Naive B cell (primary cell): ENCODE measurements at regions not wholly inside any gene's neighbourhood (a gene's known extent, or its start where the extent isn't known, plus 50 kb on each side); places are given as distances from the start of the nearest gene placed in this dataset.

Experiments
- ATAC-seq, 2 donors: fragments of 150-1000 bp; cut with Tn5 transposase; 2 replicates each; pipeline ENCODE4 v1.10.0; 2021; ENCODE audit warnings: low read depth in 2 of 2, mild to moderate bottlenecking in 2 of 2, moderate library complexity in 2 of 2
- DNase-seq: peaks from one replicate; pipeline ENCODE4 v3.0.0; 2022
- H3K27ac Mint-ChIP-seq, 6 donors: one replicate each; pipeline ENCODE4 v1.8.0; 2020 to 2022; ENCODE audit warnings: mild to moderate bottlenecking in 6 of 6, mixed read lengths in 6 of 6, moderate library complexity in 5 of 6, inconsistent platforms in 2 of 6
- H3K27me3 Mint-ChIP-seq, 3 donors: one replicate each; pipeline ENCODE4 v1.8.0; 2021 to 2022; ENCODE audit warnings: mixed read lengths in 3 of 3, mild to moderate bottlenecking in 1 of 3
- H3K36me3 Mint-ChIP-seq, 2 donors: one replicate each; pipeline ENCODE4 v1.8.0; 2020 to 2022; ENCODE audit warnings: mixed read lengths in 2 of 2, inconsistent platforms in 1 of 2, mild to moderate bottlenecking in 1 of 2
- H3K4me1 Mint-ChIP-seq, 3 donors: one replicate each; pipeline ENCODE4 v1.8.0; 2020 to 2022; ENCODE audit warnings: mixed read lengths in 3 of 3, inconsistent platforms in 1 of 3, mild to moderate bottlenecking in 1 of 3, moderate library complexity in 1 of 3
- H3K4me3 Mint-ChIP-seq, 8 donors: one replicate each; pipeline ENCODE4 v1.8.0; 2020 to 2022; ENCODE audit warnings: mild to moderate bottlenecking in 8 of 8, mixed read lengths in 8 of 8, moderate library complexity in 8 of 8, inconsistent platforms in 2 of 8
- H3K9me3 Mint-ChIP-seq, 7 donors: one replicate each; pipeline ENCODE4 v1.8.0; 2020 to 2022; ENCODE audit warnings: mixed read lengths in 7 of 7, mild to moderate bottlenecking in 5 of 7, inconsistent platforms in 2 of 7, moderate library complexity in 1 of 7

DNA sequence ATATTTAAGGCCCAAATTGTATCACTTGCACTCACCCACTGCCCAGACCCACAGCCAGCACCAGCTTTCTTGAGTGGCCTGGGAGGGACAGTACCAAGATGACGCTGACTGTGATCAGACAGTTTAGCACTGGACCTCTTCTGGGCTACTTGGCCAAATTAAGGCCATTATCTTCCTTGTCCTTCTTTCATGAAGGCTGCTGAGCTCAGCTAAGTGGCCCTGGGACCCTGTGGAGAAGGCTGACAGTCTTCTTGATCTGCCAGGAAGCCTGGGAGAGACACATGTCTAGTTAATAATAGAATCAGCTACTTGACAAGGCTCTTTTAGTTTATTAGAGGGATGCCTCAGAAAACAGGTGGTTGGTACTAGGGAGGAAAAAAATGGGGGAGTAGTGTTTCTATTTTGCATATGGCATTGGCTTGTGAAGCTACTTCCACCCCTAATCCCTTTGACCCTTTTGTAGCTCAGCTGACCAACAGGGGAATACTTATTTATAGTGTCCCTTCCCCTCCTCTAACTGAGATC lies 127.9 kb upstream of the NTM start:
- no peak overlapping the region for H3K27ac Mint-ChIP-seq
- H3K4me1 Mint-ChIP-seq, result no peaks in the 10 kb centered on the region
- no peaks in the 10 kb centered on the region for H3K36me3 Mint-ChIP-seq
- peaks cover 0 to 7% (median 4%) of the 10 kb centered on the region in 7 donors for H3K9me3 Mint-ChIP-seq
- H3K27me3 Mint-ChIP-seq, result peaks cover 16 to 33% (median 17%) of the 10 kb centered on the region in 3 donors
- no peak for DNase-seq
- H3K4me3 Mint-ChIP-seq, result no peak overlapping the region
- ATAC-seq, result no peak

DNA sequence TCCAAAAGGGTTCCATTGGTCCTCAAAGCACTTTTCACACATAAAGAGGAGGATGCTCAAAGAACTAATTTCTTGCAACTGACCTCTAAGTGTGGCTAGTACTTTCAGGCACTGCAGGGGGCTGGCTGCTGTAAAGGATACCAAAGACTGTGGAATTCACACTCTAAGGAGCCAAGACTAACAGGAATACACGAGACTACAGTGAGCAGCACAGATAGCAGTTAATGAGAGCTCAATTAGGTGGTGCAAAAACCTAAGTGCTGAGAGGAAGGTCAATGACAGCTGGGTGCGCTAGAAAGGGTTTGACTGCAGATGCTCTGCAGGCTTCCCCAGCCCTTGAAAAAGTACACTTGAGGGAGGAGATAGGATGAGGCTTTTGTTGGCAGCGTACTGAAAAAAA lies 124.3 kb upstream of the NTM start:
- Mint-ChIP-seq H3K27me3 (peaks cover 16 to 33% (median 17%) of the 10 kb centered on the region in 3 donors), H3K4me3 (no peak overlapping the region), H3K9me3 (peaks cover 0 to 5% (median 2%) of the 10 kb centered on the region in 7 donors), H3K4me1 (no peaks in the 10 kb centered on the region), H3K36me3 (no peaks in the 10 kb centered on the region), H3K27ac (no peak overlapping the region)
- no peak for ATAC-seq
- DNase-seq, result no peak

DNA sequence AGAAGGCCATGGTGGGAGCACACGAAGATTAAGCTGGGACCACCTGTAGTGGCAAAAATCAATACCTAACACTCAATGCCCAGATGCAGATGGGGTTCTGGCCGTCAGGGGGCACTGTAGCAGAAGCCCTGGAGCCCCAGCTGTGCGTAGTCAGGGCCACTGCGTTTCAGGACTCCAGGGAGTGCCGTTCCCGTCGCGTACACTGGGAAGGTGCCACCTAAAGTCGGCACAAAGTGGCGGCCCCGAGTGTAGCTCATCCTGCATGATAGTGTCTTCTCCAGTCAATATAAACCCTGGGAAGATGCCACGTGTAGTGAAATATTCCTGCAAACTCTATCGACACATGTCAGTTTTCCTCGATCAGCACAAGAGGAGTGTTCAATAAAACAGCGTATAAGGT lies 123.8 kb upstream of the NTM start:
- no peak overlapping the region for H3K27ac Mint-ChIP-seq
- H3K36me3 Mint-ChIP-seq, result no peaks in the 10 kb centered on the region
- no peak for DNase-seq
- H3K4me3 Mint-ChIP-seq, result no peak overlapping the region
- ATAC-seq, result no peak
- H3K9me3 Mint-ChIP-seq, result peaks cover 0 to 5% (median 2%) of the 10 kb centered on the region in 7 donors
- H3K27me3 Mint-ChIP-seq, result peaks cover 16 to 33% (median 16%) of the 10 kb centered on the region in 3 donors
- H3K4me1 Mint-ChIP-seq, result no peaks in the 10 kb centered on the region

DNA sequence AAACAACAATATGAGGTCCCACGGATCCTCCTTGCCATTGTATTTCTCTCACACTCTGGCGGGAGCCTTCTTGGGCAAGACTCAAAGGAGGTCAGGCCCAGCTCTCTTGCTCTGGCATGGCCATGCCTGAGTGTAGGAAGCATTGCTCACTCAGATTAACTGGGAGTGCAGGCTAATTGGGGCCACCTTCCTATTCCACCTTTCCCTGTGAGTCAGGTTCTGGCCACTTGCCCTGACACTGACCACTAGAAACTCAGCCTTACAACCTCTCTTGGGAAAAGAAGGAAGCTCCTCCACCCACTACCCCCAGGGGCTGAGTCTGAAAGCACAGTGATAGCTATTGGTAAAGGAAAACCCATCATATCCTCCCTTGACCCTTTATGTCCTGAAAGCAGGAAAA lies 121.8 kb upstream of the NTM start:
- Mint-ChIP-seq H3K27ac (no peak overlapping the region), H3K36me3 (no peaks in the 10 kb centered on the region), H3K27me3 (peaks cover 14 to 30% (median 16%) of the 10 kb centered on the region in 3 donors), H3K4me3 (no peak overlapping the region), H3K4me1 (no peaks in the 10 kb centered on the region), H3K9me3 (peaks cover 0 to 4% (median 0%) of the 10 kb centered on the region in 7 donors)
- ATAC-seq (no peak), DNase-seq (no peak)

DNA sequence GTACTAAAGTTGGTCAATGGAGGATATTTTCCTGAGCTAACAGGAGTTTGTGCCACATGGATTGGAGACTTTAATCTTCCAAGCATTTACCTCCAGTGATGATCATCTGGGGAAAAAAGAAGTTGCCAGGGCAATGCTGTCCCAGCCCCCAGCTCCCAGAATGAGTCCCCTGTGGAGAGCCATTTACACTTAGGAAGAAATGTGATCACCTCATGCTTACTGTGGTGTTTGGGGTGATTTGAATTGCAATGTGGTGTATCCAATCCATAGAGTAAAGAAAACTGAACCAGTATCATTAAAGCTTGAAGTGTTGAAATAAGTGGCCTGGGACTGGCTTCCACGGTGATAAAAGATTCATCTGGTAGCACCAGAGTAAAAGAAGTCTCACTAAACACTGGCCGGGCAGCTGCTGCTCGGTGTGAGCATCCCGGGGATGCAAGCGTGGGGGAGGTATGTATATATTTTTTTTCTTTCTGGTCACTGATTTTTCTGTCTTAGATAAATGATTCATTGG lies 117.2 kb upstream of the NTM start:
- no peak for ATAC-seq

DNA sequence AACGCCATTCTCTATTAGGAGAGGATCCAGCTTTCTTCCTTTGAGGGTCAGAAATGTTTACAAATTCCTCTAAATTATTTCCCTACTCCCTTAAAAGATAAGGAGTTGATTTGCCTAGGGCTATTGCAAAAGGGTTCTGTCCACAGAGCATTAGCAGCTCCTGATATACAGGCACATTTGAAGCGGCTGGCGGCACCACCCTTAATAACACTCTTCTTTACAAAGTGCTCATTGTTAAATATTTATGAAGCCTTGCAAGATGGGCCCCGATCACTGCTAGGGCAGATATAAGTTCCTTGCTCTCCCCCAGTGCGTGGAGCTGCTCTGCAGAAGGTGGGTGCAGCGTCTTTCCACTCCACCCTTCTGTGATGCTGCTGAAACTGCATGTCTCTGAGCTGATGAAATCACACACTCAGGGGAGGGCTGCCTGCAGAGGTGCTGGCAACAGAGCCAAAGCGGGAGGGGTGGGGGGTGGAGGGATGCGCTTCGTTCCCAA lies 116.7 kb upstream of the NTM start:
- ATAC-seq, result no peak
- Mint-ChIP-seq H3K27me3 (peaks cover 0 to 6% (median 3%) of the 10 kb centered on the region in 3 donors), H3K4me3 (no peak overlapping the region)

More for the DNA sequence above, 117.2 kb upstream of the NTM start:
- H3K4me3 Mint-ChIP-seq, result no peak overlapping the region
- H3K4me1 Mint-ChIP-seq, result no peaks in the 10 kb centered on the region
- no peaks in the 10 kb centered on the region for H3K36me3 Mint-ChIP-seq
- peaks cover 0 to 6% (median 3%) of the 10 kb centered on the region in 3 donors for H3K27me3 Mint-ChIP-seq
- no peak overlapping the region for H3K27ac Mint-ChIP-seq
- peaks cover 0 to 13% (median 0%) of the 10 kb centered on the region in 7 donors for H3K9me3 Mint-ChIP-seq
- no peak for DNase-seq

DNA sequence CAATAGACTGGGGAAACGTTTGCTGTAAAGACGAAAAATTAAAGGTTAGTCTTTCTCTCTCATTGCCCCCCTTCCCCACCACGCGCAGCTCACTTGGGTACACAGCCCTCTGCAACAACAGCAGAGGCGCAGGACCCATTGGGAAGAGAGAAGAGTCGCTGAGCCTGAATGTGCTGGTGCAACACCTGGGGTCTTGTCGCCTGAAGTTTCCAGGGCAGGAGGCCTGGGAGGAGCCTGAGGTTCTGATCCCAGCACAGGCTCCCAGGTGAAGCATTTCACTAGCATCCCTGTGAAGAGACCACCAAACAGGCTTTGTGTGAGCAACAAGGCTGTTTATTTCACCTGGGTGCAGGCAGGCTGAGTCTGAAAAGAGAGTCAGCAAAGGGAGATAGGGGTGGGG lies 116.2 kb upstream of the NTM start:
- no peaks in the 10 kb centered on the region for H3K4me1 Mint-ChIP-seq
- peaks cover 0 to 6% (median 3%) of the 10 kb centered on the region in 3 donors for H3K27me3 Mint-ChIP-seq
- DNase-seq, result no peak
- peaks cover 0 to 14% (median 0%) of the 10 kb centered on the region in 7 donors for H3K9me3 Mint-ChIP-seq
- no peak overlapping the region for H3K4me3 Mint-ChIP-seq
- no peak for ATAC-seq
- H3K36me3 Mint-ChIP-seq, result no peaks in the 10 kb centered on the region
- H3K27ac Mint-ChIP-seq, result no peak overlapping the region

More for the DNA sequence above, 116.7 kb upstream of the NTM start:
- Mint-ChIP-seq H3K9me3 (peaks cover 0 to 14% (median 0%) of the 10 kb centered on the region in 7 donors), H3K27ac (no peak overlapping the region), H3K4me1 (no peaks in the 10 kb centered on the region), H3K36me3 (no peaks in the 10 kb centered on the region)
- DNase-seq, result no peak

DNA sequence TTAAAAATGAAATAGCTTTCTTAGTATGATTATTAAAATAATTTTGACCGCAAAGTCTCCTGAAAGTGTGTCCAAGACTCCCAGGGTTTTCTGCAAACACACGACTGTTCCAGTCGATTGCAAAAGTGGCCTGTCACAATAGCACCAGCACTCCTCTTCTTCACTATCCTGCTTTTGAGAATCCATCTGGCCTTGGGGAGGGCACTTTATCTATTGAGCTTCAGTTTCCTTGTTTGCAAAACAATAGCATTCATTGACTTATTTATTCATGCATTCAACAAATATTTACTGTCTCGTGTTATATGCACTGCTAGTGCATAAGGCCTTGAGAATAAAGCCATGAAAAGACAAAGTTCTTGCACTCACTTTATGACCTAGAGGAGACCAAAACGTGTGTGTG lies 96.2 kb upstream of the NTM start:
- H3K4me1 Mint-ChIP-seq, result no peaks in the 10 kb centered on the region
- H3K9me3 Mint-ChIP-seq, result peaks cover 7 to 35% (median 14%) of the 10 kb centered on the region in 7 donors
- H3K36me3 Mint-ChIP-seq, result peaks cover 0 to 12% of the 10 kb centered on the region in 2 donors
- ATAC-seq (no peak), DNase-seq (no peak)
- H3K4me3 Mint-ChIP-seq, result no peak overlapping the region
- no peak overlapping the region for H3K27ac Mint-ChIP-seq
- no peaks in the 10 kb centered on the region for H3K27me3 Mint-ChIP-seq

DNA sequence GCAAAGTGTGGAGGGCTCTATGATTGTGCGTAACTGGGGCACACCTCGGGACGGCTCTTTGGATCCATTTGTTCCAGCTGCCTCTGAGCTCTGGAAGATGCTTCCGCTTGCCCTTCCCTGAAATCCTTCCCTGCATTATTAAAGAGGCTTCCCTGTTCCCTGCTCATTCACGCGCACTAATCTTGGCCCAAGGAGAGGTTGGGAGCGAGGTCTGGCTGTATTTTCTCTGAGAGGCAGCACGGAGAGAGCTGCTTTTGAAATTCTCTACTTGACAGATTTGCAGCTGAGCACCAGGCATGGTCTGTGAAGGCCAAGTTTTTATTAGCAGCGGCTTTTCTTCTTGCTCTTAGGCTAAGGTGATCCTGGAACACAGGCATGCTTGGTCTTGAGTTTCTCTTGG lies 94.8 kb upstream of the NTM start:
- ATAC-seq, result no peak
- H3K27me3 Mint-ChIP-seq, result no peaks in the 10 kb centered on the region
- no peaks in the 10 kb centered on the region for H3K4me1 Mint-ChIP-seq
- peaks cover 5 to 28% (median 9%) of the 10 kb centered on the region in 7 donors for H3K9me3 Mint-ChIP-seq
- H3K36me3 Mint-ChIP-seq, result peaks cover 0 to 12% of the 10 kb centered on the region in 2 donors
- no peak overlapping the region for H3K4me3 Mint-ChIP-seq
- no peak for DNase-seq
- no peak overlapping the region for H3K27ac Mint-ChIP-seq

DNA sequence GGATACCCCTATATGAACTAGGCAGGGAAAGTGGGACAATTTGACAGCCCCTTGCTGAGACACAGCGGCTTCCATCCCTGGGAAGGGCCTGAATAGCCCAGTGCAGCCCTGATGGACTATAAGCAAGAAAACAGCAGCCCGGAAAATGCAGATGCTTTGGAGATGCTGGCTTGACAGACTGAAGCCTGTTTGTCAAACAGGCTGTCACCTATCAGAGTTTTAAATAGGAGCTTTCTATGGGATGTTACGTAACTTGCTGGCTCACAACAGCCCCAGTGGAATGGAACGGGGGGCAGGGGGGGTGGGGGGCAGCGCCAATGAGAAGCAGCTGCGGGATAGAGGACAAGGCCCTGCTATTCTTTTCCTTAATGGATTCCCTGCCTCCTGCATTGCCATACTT lies 91.9 kb upstream of the NTM start:
- Mint-ChIP-seq H3K4me1 (no peaks in the 10 kb centered on the region), H3K27me3 (no peaks in the 10 kb centered on the region), H3K9me3 (peaks cover 2 to 14% (median 4%) of the 10 kb centered on the region in 7 donors), H3K4me3 (no peak overlapping the region), H3K27ac (no peak overlapping the region), H3K36me3 (no peaks in the 10 kb centered on the region)
- DNase-seq, result no peak
- ATAC-seq, result no peak

DNA sequence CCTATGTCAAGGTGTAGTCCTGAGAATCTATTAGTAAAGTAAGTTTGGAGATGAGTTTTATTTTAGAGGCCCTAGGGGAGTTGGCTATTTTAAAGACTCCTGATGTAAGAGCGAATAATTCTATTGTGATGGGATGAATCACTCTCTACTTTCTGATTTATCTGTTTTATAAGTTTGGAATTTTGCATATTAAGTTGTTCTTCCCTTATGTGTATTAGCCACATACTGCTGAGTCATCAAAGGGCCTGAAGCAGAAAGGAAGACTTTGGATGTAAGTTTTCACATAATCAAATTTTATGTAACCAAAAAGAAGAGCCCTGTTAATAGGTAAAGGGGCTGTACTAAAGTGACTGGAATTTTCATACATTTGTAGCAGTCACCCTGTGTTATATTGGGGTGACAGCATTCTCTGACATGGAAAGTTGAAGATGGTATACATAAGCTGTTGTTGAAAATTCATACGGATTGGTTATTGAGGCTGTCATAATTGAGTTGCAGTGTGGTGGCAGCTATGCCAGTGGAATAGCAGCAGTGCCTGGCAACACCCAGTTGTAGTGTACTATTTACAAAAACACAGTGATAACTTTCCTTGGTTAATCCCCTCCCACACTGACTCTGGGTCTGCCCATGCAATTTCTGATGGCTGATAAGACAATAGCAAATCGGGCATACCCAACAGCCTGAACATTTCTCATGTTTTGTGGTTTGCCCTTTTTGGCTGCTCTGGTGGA lies 90.6 kb upstream of the NTM start:
- ATAC-seq (no peak), DNase-seq (no peak)
- no peak overlapping the region for H3K27ac Mint-ChIP-seq
- peaks cover 0 to 5% (median 0%) of the 10 kb centered on the region in 3 donors for H3K27me3 Mint-ChIP-seq
- H3K4me3 Mint-ChIP-seq, result no peak overlapping the region
- no peaks in the 10 kb centered on the region for H3K36me3 Mint-ChIP-seq
- peaks cover 0 to 14% (median 4%) of the 10 kb centered on the region in 7 donors for H3K9me3 Mint-ChIP-seq
- no peaks in the 10 kb centered on the region for H3K4me1 Mint-ChIP-seq

DNA sequence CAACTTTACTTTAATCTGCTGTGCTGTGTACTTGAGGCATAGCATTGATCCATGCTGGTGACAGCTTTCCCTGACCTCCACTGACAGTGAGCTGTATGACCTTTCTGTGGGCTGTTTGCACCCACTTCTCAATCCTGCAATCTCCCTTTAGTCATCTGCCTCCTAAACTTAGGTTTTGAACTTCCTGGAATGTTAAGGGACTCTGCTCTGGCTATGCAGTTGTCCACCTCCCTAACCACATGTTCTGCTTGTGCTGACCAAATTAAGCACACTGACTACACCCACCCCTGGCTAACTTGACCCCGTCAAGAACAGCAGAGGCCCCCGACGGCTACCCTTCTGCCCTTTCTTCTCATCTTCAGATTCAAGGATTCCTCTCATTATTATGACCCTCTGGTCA lies 89.1 kb upstream of the NTM start:
- H3K36me3 Mint-ChIP-seq, result no peaks in the 10 kb centered on the region
- no peak overlapping the region for H3K4me3 Mint-ChIP-seq
- H3K4me1 Mint-ChIP-seq, result no peaks in the 10 kb centered on the region
- peaks cover 0 to 5% (median 0%) of the 10 kb centered on the region in 3 donors for H3K27me3 Mint-ChIP-seq
- no peak overlapping the region for H3K27ac Mint-ChIP-seq
- no peak for ATAC-seq
- peaks cover 0 to 14% (median 3%) of the 10 kb centered on the region in 7 donors for H3K9me3 Mint-ChIP-seq
- no peak for DNase-seq

DNA sequence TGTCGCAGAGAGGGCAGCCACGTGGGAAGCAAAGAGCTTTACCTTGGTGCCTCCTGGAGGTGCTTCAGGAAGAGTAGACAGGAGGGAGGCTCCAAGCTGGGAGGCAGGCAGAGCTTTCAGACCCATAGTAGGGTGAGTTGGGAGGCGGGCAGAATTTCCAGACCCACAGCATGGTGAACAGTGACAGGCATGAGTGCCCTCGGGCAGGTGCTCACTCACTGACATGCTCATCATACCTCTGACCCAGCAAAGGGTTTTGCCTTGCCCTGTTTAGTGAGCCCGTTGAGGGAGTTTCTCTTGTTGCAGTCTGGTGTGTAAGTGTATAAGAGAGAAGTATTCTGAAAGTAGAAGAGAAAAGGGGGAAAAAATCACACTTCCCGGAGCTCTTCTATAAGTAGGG lies 86.4 kb upstream of the NTM start:
- H3K36me3 Mint-ChIP-seq, result no peaks in the 10 kb centered on the region
- H3K4me1 Mint-ChIP-seq, result no peaks in the 10 kb centered on the region
- H3K27ac Mint-ChIP-seq, result no peak overlapping the region
- H3K4me3 Mint-ChIP-seq, result no peak overlapping the region
- peaks cover 0 to 8% (median 3%) of the 10 kb centered on the region in 7 donors for H3K9me3 Mint-ChIP-seq
- DNase-seq, result no peak
- no peak for ATAC-seq
- peaks cover 0 to 5% (median 0%) of the 10 kb centered on the region in 3 donors for H3K27me3 Mint-ChIP-seq

DNA sequence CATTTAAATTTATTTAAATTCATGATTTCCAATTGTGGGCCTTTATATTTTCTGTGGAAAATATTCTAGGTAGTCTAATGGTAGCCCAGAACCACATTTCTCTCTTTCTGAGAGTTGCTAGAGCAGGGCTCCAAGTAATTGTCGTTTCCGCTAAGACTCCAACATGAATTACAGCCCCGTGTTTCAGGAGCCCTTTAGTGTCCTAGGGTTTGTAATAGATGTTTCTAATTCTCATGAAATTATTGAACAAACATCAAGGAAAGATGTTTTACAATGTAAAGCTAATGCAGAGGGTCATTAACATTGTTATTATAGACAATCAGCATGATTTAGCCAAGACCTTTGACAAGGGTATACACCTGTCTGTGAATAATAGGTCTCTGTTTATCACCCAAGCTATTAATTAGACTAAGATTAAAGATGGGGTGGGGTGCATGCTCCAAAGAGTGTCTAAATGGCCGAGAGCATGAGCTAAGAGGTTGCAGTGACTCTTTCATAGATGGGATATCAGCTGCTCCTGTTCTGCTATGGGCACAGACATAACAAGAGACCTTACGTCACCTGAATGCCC lies 81.8 kb upstream of the NTM start:
- Mint-ChIP-seq H3K9me3 (peaks cover 0 to 2% (median 0%) of the 10 kb centered on the region in 7 donors), H3K4me1 (no peaks in the 10 kb centered on the region), H3K27ac (no peak overlapping the region), H3K4me3 (no peak overlapping the region), H3K27me3 (peaks cover 0 to 5% (median 0%) of the 10 kb centered on the region in 3 donors), H3K36me3 (no peaks in the 10 kb centered on the region)
- ATAC-seq (no peak), DNase-seq (no peak)
